ENCODE measurements at regions not wholly inside any gene's neighbourhood (a gene's known extent, or its start where the extent isn't known, plus 50 kb on each side); places are given as distances from the start of the nearest gene placed in this dataset.

- TF ChIP-seq CTCF (conservative IDR thresholded peaks at IDR 0.05 in 1 of 2, IDR thresholded peaks at IDR 0.05 in 1 of 2; ENCODE audit: extremely low read depth in 1 of 2, insufficient read depth in 1 of 2, low read depth in 1 of 2, low read length in 2 of 2) (no peak), EZH2 (IDR thresholded peaks at IDR 0.05; ENCODE audit: borderline replicate concordance, low read length) (no peak)
Observed at GRCh38 chr11:116502641-116503061, 270.1 kb downstream of the BUD13 start.

Data from mammary epithelial cell (primary cell).